ENCODE measurements at regions not wholly inside any gene's neighbourhood (a gene's known extent, or its start where the extent isn't known, plus 50 kb on each side); places are given as distances from the start of the nearest gene placed in this dataset.

DNA sequence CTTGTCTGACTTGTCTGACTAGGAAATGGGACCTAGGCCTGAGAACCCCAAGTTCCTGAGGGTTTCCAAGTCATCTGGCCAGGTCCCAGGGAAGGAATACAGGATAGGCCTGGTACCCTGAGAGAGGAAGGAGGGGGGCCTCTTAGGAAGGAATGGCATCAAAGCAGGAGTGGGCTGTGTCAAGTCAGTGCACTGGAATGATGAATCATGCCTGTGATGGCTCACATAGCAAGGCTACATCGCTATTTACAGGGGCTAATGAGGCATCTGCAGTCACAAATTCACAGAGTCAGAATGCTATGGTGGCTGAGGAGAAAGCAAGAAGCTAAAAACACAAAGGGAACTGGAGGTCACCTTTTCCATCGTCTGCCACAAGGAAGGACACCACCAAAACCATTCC, 247.3 kb downstream of the NXPE2 start:
- Histone ChIP-seq H3K27me3 (replicated peaks) (no peaks in the 10 kb centered on the region), H3K4me3 (ENCODE audit: low read depth, low read length) (no peak overlapping the region), H3K27ac (no peak overlapping the region), H3K36me3 (replicated peaks) (no peaks in the 10 kb centered on the region)
- in situ Hi-C loops (cut with HindIII; ENCODE audit: low pct_ligation_motif_present, low sequenced_read_pairs), result no loop called here
- TF ChIP-seq, protein P1, sequence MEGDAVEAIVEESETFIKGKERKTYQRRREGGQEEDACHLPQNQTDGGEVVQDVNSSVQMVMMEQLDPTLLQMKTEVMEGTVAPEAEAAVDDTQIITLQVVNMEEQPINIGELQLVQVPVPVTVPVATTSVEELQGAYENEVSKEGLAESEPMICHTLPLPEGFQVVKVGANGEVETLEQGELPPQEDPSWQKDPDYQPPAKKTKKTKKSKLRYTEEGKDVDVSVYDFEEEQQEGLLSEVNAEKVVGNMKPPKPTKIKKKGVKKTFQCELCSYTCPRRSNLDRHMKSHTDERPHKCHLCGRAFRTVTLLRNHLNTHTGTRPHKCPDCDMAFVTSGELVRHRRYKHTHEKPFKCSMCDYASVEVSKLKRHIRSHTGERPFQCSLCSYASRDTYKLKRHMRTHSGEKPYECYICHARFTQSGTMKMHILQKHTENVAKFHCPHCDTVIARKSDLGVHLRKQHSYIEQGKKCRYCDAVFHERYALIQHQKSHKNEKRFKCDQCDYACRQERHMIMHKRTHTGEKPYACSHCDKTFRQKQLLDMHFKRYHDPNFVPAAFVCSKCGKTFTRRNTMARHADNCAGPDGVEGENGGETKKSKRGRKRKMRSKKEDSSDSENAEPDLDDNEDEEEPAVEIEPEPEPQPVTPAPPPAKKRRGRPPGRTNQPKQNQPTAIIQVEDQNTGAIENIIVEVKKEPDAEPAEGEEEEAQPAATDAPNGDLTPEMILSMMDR (IDR thresholded peaks at IDR 0.05; ENCODE audit: low read depth, low read length, missing control alignments), result no peak
- DNase-seq, result no peak

DNA sequence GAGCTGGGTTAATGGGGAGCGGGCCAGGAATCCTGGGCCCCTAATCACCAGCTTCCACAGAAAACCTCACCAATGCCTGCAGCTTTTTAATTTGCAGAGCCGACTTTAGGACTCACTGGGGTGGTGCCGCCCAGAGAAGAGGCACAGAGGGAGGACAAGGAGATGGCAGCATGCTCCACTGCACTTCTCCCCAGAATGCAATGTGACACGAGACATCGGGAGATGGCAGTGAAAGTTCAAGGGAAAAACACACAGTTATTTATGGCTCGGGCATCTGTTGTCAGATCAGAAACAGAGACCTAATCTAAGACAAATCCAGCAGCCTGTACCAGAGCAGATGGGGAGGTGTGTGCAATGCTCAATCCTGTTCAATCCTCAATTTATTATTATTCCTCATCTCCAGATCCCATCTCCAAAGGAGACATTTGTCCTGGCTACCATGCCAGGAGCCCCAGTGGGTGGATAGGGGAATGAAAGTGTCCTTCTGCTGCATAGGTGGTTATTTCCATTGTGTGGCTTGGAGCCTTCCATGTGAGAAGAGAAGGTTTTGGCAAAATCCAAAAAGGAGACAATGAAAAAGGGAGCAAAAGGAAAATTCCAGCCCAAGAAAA, 250.0 kb downstream of the NXPE2 start:
- TF ChIP-seq, protein P1 (IDR thresholded peaks at IDR 0.05; ENCODE audit: low read depth, low read length, missing control alignments), result no peak
- DNase-seq, result no peak
- in situ Hi-C loops (cut with HindIII; ENCODE audit: low pct_ligation_motif_present, low sequenced_read_pairs), result no loop called here
- Histone ChIP-seq H3K4me3 (ENCODE audit: low read depth, low read length) (no peak overlapping the region), H3K27ac (no peak overlapping the region), H3K27me3 (replicated peaks) (no peaks in the 10 kb centered on the region), H3K36me3 (replicated peaks) (no peaks in the 10 kb centered on the region)

DNA sequence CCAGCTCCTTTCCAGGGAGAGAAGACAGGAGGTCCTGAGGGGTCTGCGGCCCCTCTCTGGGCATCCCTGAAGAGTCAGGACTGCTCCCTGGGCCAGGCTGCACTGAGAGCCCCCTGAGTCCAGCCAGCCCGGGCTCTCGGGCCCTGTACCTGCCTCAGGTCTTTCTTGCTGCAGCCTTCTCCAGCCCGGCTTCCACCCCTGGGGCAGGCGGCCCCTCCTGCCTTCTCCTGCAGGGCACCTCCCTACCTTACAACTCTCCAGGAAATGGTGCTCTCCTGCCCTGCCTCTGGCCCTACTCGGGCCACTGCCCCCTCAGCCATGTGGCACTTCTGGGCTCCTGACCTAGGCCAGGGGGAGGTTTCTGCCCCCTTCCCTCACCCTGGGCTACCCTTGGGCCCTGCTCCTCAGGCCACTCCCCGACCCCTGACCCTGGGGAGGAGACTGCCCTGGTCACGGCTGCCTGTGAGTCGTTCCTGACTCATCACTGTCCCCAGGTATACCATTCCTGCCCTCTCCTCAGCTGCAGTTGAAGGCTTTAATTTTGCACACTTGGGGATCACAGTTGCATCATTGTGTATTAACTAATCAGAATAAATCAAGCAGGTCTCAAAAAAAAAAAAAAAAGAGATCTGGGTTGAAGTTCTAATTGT, 251.1 kb downstream of the NXPE2 start:
- Histone ChIP-seq H3K27me3 (replicated peaks) (no peaks in the 10 kb centered on the region), H3K36me3 (replicated peaks) (no peaks in the 10 kb centered on the region), H3K4me3 (ENCODE audit: low read depth, low read length) (no peak overlapping the region), H3K27ac (no peak overlapping the region)
- in situ Hi-C loops (cut with HindIII; ENCODE audit: low pct_ligation_motif_present, low sequenced_read_pairs), result no loop called here
- no peak for DNase-seq
- TF ChIP-seq, protein P1 (IDR thresholded peaks at IDR 0.05; ENCODE audit: low read depth, low read length, missing control alignments), result no peak

DNA sequence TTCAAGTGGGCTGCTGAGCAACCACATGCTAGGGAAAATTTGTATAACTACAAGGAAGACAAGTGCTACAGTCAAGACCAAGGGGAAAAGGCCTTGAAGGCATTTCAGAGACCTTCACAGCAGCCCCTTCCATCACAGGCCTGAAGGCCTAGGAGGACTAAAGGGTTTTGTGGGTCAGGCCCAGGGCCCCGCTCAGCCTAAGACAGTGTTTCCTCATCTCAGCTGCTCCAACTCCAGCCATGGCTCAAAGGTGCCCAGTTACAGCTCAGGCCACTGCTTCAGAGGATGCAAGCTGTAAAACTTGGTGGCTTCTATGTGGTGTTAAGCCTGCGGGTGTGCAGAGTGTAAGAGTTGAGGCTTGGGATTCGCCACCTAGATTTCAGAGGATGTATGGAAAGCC, 260.5 kb downstream of the NXPE2 start:
- Histone ChIP-seq H3K36me3 (replicated peaks) (no peaks in the 10 kb centered on the region), H3K4me3 (ENCODE audit: low read depth, low read length) (no peak overlapping the region), H3K27me3 (replicated peaks) (no peaks in the 10 kb centered on the region), H3K27ac (no peak overlapping the region)
- no peak for DNase-seq
- TF ChIP-seq, protein P1 (IDR thresholded peaks at IDR 0.05; ENCODE audit: low read depth, low read length, missing control alignments), result no peak
- in situ Hi-C loops (cut with HindIII; ENCODE audit: low pct_ligation_motif_present, low sequenced_read_pairs), result no loop called here

DNA sequence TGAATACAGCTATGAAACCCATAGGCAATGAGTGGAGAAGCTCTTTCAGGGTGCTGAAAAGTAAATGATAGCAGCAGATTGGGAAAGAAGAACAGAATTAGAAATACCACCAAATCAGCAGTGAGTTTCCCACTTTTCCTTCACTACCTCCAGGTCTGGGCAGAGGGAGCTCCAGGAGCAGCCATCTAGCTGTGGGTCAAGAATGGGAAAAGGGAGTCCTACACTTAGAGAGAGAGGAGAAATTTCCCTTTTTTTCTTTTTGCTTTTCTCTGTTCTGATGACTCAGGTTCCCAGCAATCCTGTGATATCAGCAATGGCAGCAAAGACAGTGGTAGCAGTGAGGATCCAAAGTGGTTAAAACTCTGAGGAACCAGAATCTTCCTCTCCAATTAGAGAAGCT, 263.9 kb downstream of the NXPE2 start:
- Histone ChIP-seq H3K27ac (no peak overlapping the region), H3K4me3 (ENCODE audit: low read depth, low read length) (no peak overlapping the region), H3K36me3 (replicated peaks) (no peaks in the 10 kb centered on the region), H3K27me3 (replicated peaks) (no peaks in the 10 kb centered on the region)
- TF ChIP-seq, protein P1 (IDR thresholded peaks at IDR 0.05; ENCODE audit: low read depth, low read length, missing control alignments), result no peak
- no peak for DNase-seq
- in situ Hi-C loops (cut with HindIII; ENCODE audit: low pct_ligation_motif_present, low sequenced_read_pairs), result no loop called here

Measured in brain microvascular endothelial cell (primary cell).